ENCODE measurements at regions not wholly inside any gene's neighbourhood (a gene's known extent, or its start where the extent isn't known, plus 50 kb on each side); places are given as distances from the start of the nearest gene placed in this dataset.
"Not testable (repeated sequence)": the region's sequence is repeated elsewhere in the genome, so short reads cannot be mapped to it uniquely, and the experiment has no call there.

- no peak for DNase-seq (ENCODE audit: extremely low read depth in 1 of 2, low read depth in 1 of 2)
Measured at GRCh38 chr6:154596701-154597100, 86.2 kb upstream of the CNKSR3 start.

DNA sequence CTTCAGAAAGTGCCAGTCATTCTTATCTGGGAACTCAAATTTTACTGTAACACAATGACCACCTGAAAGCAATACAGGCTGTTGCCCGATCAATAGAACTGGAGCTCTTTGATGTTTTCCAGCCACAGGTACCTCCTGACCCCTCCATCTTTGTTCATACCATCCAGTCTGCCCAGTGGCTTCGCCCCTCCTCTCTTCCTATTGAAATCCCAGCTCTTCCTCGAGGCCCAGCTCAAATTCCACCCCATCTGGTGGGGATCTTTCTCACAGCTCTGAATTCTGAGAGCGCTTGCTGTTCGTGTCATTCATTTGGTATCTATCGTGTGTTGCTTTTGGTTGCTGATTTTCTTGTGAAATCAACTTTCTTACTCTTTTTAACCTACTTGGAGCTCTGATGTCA, 87.9 kb upstream of the CNKSR3 start:
- no peak for DNase-seq (ENCODE audit: extremely low read depth in 1 of 2, low read depth in 1 of 2)

GRCh38 chr6:154602296-154602695, 91.8 kb upstream of the CNKSR3 start:
- DNase-seq (ENCODE audit: extremely low read depth in 1 of 2, low read depth in 1 of 2) = no peak

DNA sequence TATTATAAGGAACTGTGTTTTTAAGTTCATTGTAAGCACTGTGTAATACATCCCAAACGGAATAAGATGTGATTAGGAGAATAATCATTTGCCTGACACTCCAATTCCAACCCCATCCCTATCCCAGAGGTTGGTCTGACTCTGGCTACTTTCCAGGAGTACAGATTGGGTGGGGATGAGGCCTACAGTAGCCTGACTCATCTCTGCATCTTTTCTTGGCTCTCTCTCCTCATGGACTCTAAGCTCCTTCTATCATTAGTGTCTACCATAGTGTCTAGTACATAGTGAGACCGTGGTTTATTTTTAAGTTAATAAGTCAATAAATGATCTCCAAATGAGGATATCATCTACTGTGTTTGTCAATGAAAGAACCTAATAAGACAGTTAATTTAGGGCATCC, 92.2 kb upstream of the CNKSR3 start:
- DNase-seq (ENCODE audit: extremely low read depth in 1 of 2, low read depth in 1 of 2) = no peak

- DNase-seq (ENCODE audit: extremely low read depth in 1 of 2, low read depth in 1 of 2) = no peak
Measured at GRCh38 chr6:154604119-154604518, 93.6 kb upstream of the CNKSR3 start.

DNA sequence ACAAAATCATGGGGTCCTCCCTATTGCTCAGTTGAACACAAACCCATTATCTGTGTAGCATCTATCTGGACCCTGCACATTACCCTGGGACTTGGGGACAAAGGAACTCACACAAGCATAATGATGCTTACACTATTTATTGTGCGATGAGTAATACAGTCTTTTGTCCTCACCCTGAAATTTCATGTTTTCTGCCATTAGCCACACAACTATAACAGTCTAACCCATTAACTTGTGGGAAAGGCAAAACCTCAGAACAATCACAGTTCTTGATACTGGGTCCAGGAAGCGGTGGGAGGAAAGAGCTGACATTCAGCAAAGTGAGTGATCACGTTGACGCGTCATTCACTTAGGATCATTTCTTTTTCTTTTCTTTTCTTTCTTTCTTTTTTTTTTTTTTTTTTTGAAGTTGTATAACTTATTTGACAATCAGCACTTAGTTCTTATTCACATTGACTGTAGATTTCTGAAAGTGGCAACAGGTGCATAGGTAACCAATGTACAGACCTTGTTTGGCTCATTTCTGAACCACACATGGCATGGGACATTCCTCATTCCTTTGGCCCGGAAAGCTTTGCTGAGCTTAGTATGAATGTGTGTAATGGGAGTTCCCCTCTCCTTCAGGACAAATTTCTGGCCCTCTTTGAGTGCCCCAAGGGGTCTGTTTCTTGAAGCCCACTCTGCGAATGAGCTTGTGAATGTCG, 94.8 kb upstream of the CNKSR3 start:
- no peak for DNase-seq (ENCODE audit: extremely low read depth in 1 of 2, low read depth in 1 of 2)

DNA sequence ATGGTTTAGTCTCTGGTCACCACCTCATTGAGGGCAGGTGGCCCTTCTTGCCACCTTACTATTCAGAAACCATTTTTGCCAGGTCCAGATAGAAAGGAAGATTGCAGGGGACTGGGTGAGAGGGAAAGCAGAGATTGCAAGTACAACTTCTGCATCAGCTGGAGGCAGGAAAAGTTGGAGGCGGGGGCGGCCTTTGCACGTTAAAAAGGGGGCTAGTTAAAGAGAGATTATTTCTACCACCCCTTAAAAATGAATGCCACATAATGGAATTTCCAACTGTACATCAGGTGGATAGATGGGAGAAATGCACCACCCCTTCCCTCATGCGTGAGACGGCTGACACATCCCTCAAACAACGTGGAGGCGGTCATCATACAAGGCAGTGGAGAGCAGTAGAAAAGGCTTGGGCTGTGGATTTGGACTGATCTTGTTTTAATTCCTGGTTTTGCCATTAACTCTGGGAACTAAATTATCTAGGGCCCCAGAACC, 95.4 kb upstream of the CNKSR3 start:
- DNase-seq (ENCODE audit: extremely low read depth in 1 of 2, low read depth in 1 of 2) = no peak

- peak; percentile 80 to 87 for DNase-seq (ENCODE audit: extremely low read depth in 1 of 2, low read depth in 1 of 2)
Measured at GRCh38 chr6:154606457-154606856, 96.0 kb upstream of the CNKSR3 start.

DNA sequence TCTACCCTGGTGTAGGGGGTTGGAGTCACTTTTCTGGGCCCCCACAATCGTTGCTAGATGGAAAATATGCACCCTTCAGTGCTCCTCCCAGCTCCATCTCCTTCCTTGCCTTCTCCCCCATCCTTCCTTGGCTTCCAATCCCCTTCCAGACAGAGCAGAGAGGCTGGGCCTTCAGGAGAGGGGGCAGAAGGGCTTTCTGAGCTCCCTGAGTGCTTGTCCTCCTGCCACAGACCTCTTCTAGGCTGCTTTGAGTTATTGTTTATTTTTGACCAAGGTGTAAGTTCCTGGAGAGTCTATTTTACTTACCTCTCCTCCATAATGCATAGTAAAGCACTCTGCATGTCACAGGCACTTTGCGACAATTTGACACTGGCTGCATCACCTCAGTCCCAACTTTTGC, 96.4 kb upstream of the CNKSR3 start:
- DNase-seq (ENCODE audit: extremely low read depth in 1 of 2, low read depth in 1 of 2) = no peak

GRCh38 chr6:154611241-154611640, 100.8 kb upstream of the CNKSR3 start:
- no peak for DNase-seq (ENCODE audit: extremely low read depth in 1 of 2, low read depth in 1 of 2)

- no peak for DNase-seq (ENCODE audit: extremely low read depth in 1 of 2, low read depth in 1 of 2)
Measured at GRCh38 chr6:154611847-154612246, 101.4 kb upstream of the CNKSR3 start.

DNA sequence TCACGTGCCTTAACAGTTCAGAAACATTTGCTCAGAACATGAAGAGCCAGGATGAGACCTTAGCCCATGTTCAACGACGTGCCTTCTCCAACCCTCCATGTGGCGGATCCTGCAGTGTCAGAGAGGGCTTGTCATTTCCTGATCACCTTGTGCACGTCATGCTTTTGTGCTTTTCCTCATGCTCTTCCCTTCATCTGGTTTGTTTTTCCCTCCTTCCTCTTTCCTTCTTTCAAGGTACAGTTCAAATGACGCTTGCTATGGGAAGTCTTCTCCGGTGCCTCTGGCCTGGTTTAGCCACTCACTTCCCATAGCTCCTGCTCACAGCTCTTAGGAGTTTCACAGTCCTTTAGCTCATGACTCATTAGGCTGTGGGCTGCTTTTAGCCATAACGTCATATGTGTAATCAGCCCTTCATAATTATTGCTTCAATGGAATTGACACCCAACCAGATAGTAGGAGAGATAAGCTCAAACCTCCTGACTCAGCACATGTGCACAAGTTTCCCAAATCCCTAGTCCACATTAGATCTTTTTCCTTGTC, 102.7 kb upstream of the CNKSR3 start:
- no peak for DNase-seq (ENCODE audit: extremely low read depth in 1 of 2, low read depth in 1 of 2)

DNA sequence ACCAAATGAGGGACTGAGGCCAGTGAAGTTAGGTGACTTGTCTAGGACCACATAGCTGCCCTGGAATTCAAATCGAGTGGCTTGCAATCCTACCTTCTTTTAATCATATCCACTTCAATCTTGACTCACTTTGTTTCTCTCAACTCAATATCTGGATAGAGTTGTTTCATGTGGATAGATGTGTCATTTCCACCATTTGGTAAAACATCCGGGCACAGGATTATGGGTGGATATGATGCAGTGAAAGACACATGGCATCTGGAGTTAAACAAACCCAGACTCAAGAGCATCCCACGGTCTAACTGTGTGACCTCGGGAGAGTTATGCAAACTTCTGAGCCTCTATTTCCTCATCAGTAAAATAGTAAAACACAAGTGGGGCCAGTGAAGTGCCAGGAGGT, 103.6 kb upstream of the CNKSR3 start:
- no peak for DNase-seq (ENCODE audit: extremely low read depth in 1 of 2, low read depth in 1 of 2)

- no peak for DNase-seq (ENCODE audit: extremely low read depth in 1 of 2, low read depth in 1 of 2)
Measured at GRCh38 chr6:154614641-154615040, 104.2 kb upstream of the CNKSR3 start.

- no peak for DNase-seq (ENCODE audit: extremely low read depth in 1 of 2, low read depth in 1 of 2)
Measured at GRCh38 chr6:154615483-154616025, 105.1 kb upstream of the CNKSR3 start.

DNA sequence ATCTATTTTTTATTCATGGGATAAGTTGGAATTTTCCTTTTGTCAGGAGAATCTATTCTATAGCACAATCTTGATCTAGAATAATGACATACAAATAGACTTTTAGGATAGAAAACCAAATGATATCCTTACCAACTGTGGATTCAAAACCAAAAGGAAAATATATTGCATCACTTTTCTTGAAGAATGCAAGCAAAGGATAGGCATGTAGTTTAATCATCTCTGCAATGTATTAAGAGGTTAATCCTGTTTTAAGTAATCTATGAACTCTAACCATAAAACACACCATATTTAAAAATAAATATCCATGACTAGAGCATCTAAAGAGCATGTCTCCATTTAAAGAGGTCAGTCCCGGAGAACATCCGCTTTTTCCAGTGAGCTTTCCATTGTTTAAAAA, 106.7 kb upstream of the CNKSR3 start:
- no peak for DNase-seq (ENCODE audit: extremely low read depth in 1 of 2, low read depth in 1 of 2)

GRCh38 chr6:154619146-154619545, 108.7 kb upstream of the CNKSR3 start:
- DNase-seq (ENCODE audit: extremely low read depth in 1 of 2, low read depth in 1 of 2) = no peak

DNA sequence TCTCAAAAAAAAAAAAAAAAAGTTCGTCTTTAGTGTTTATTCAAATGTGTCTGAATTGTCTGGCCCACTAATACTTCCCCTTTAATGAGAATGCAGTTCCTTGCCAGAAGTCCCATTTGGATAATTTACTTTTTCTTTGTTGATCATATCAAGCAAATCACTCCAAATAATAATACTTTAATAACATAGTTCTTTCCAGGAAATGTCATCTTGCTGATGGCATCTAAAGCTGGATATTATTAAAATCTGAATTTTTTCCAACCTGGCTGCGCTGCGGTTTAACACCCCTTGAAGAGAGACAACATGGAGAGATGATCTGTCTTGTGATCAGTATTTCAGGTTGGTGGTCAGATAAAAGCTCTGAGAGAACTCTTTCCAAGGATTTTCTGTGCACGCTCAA, 111.2 kb upstream of the CNKSR3 start:
- DNase-seq (ENCODE audit: extremely low read depth in 1 of 2, low read depth in 1 of 2) = no peak

- DNase-seq (ENCODE audit: extremely low read depth in 1 of 2, low read depth in 1 of 2) = no peak
Measured at GRCh38 chr6:154622618-154623336, 110.4 kb upstream of the SCAF8 start.

GRCh38 chr6:154623391-154623790, 109.8 kb upstream of the SCAF8 start:
- no peak for DNase-seq (ENCODE audit: extremely low read depth in 1 of 2, low read depth in 1 of 2)

GRCh38 chr6:154624038-154624599, 109.1 kb upstream of the SCAF8 start:
- no peak for DNase-seq (ENCODE audit: extremely low read depth in 1 of 2, low read depth in 1 of 2)

GRCh38 chr6:154624727-154625126, 108.5 kb upstream of the SCAF8 start:
- not testable (repeated sequence) for DNase-seq (ENCODE audit: extremely low read depth in 1 of 2, low read depth in 1 of 2)
